H1 (cell line): ENCODE measurements at regions not wholly inside any gene's neighbourhood (a gene's known extent, or its start where the extent isn't known, plus 50 kb on each side); places are given as distances from the start of the nearest gene placed in this dataset.

ENCODE experiments used
- GABPA ChIP-seq: IDR thresholded peaks from 2 replicates; pipeline ENCODE4 v1.6.1; 2011; ENCODE audit warnings: mild to moderate bottlenecking, low read length, moderate library complexity, borderline replicate concordance; ENCODE audit not compliant: insufficient read depth
- HDAC6 ChIP-seq: IDR thresholded peaks from one replicate; pipeline ENCODE4 v1.7.1; 2012; ENCODE audit warnings: low read depth, mild to moderate bottlenecking, inconsistent platforms, low read length, moderate library complexity
- POLR2A ChIP-seq, 2 experiments: IDR thresholded peaks; 1 replicate in 1 of 2; 2 replicates in 1 of 2; pipeline ENCODE4 v1.6.1; 2011; ENCODE audit warnings: low read depth in 2 of 2, low read length in 2 of 2, mild to moderate bottlenecking in 2 of 2; ENCODE audit errors: control extremely low read depth in 1 of 2
- RAD21 ChIP-seq, 2 experiments: IDR thresholded peaks in 1 of 2; conservative IDR thresholded peaks in 1 of 2; 2 replicates each; pipeline ENCODE4 v1.6.1; 2011; ENCODE audit warnings: low read depth in 2 of 2, low read length in 2 of 2, improper control_type of control experiment in 1 of 2, inconsistent platforms in 1 of 2, mild to moderate bottlenecking in 1 of 2, moderate library complexity in 1 of 2
- TF ChIP-seq, protein P1 (sequence below), 3 experiments: IDR thresholded peaks; 1 replicate in 2 of 3; 2 replicates in 1 of 3; pipeline versions ENCODE4 v1.5.1 to v1.6.1; 2011; ENCODE audit warnings: low read length in 3 of 3, mild to moderate bottlenecking in 3 of 3, inconsistent platforms in 2 of 3, low read depth in 1 of 3, moderate library complexity in 1 of 3; ENCODE audit not compliant: insufficient read depth in 1 of 3; ENCODE audit errors: control extremely low read depth in 1 of 3

DNA sequence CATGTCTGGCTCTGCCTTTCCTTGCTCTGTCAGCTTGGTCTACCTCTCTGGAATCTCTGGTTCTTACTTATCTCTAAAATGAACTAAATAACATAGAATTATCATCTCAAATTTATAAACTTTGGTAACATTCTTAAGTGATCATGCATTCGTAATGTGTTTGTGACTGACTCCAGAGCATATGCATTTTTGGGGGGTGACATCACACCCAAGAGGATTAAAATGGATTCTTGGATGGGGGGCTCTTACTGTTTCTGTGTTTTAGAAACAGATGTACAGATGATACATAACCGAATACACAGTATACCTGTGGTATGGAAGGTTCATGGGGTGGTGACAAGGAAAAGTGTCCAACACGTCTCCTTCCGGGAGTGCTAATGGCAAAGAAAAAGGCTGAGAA, 1162.1 kb downstream of the VRK1 start:
- TF ChIP-seq, protein P1, sequence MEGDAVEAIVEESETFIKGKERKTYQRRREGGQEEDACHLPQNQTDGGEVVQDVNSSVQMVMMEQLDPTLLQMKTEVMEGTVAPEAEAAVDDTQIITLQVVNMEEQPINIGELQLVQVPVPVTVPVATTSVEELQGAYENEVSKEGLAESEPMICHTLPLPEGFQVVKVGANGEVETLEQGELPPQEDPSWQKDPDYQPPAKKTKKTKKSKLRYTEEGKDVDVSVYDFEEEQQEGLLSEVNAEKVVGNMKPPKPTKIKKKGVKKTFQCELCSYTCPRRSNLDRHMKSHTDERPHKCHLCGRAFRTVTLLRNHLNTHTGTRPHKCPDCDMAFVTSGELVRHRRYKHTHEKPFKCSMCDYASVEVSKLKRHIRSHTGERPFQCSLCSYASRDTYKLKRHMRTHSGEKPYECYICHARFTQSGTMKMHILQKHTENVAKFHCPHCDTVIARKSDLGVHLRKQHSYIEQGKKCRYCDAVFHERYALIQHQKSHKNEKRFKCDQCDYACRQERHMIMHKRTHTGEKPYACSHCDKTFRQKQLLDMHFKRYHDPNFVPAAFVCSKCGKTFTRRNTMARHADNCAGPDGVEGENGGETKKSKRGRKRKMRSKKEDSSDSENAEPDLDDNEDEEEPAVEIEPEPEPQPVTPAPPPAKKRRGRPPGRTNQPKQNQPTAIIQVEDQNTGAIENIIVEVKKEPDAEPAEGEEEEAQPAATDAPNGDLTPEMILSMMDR (IDR thresholded peaks at IDR 0.05; ENCODE audit: control extremely low read depth in 1 of 3, insufficient read depth in 1 of 3, low read depth in 1 of 3, low read length in 3 of 3), result no peak
- TF ChIP-seq GABPA, result no peak
- TF ChIP-seq RAD21 (IDR thresholded peaks at IDR 0.05 in 1 of 2, conservative IDR thresholded peaks at IDR 0.05 in 1 of 2; ENCODE audit: low read depth in 2 of 2, low read length in 2 of 2), result no peak
- TF ChIP-seq HDAC6, result no peak
- no peak for TF ChIP-seq POLR2A (IDR thresholded peaks at IDR 0.05; ENCODE audit: control extremely low read depth in 1 of 2, low read depth in 2 of 2, low read length in 2 of 2)
